ENCODE measurements at regions not wholly inside any gene's neighbourhood (a gene's known extent, or its start where the extent isn't known, plus 50 kb on each side); places are given as distances from the start of the nearest gene placed in this dataset.
"Not testable (repeated sequence)": the region's sequence is repeated elsewhere in the genome, so short reads cannot be mapped to it uniquely, and the experiment has no call there.

DNA sequence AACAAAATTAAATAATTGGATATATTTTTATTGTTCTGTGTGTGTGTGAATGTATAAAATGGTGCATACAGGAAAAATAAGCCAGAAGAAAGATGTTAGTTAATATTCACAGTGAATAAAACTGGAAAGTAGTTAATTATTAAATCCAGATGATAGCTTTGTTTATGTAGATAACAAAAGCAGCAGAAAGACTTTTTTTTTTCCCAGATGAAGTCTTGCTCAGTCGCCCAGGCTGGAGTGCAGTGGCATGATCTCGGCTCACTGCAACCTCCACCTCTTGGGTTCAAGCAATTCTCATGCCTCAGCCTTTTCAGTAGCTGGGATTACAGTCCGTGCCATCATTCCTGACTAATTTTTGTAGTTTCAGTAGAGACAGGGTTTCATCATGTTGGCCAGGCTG lies 140.1 kb downstream of the ZNF486 start:
- ChIA-PET POLR2A (no interaction called here), CTCF (no interaction called here)
- WGBS (ENCODE audit: insufficient coverage): 67% methylated on average over 3 of the region's 3 CpGs
- Histone ChIP-seq H3K27me3 (replicated peaks in 2 of 5; ENCODE audit: control insufficient read depth in 4 of 5, insufficient read depth in 5 of 5, low read length in 4 of 5) (no peaks in the 10 kb centered on the region), H3K4me3 (ENCODE audit: control insufficient read depth in 1 of 7, extremely low read depth in 1 of 7, insufficient read depth in 4 of 7, low read depth in 2 of 7, low read length in 6 of 7) (no peak overlapping the region), H3K4me1 (ENCODE audit: control extremely low read depth in 1 of 4, control insufficient read depth in 4 of 4, insufficient read depth in 4 of 4, low read length in 3 of 4) (no peaks in the 10 kb centered on the region), H3K9me3 (ENCODE audit: control extremely low read depth in 1 of 5, control insufficient read depth in 4 of 5, insufficient read depth in 2 of 5, low read depth in 1 of 5, low read length in 4 of 5) (peaks cover 0 to 2% (median 0%) of the 10 kb centered on the region in 5 experiments), H3K36me3 (ENCODE audit: control insufficient read depth in 4 of 4, insufficient read depth in 4 of 4, low read length in 3 of 4) (no peaks in the 10 kb centered on the region), H3K27ac (ENCODE audit: insufficient read depth in 1 of 2, low read depth in 1 of 2, low read length in 2 of 2, poor library complexity in 1 of 2, severe bottlenecking in 2 of 2) (no peak overlapping the region)
- no peak for DNase-seq

DNA sequence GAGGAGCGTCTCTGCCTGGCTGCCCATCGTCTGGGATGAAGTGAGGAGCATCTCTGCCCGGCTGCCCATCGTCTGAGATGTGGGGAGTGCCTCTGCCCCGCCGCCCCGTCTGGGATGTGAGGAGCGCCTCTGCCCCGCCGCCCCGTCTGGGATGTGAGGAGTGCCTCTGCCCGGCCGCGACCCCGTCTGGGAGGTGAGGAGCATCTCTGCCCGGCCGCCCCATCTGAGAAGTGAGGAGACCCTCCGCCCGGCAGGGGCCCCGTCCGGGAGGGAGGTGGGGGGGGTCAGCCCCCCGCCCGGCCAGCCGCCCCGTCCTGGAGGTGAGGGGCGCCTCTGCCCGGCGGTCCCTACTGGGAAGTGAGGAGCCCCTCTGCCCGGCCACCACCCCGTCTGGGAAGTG lies 129.3 kb downstream of the ZNF486 start:
- H3K27me3 ChIP-seq (replicated peaks in 2 of 5; ENCODE audit: control insufficient read depth in 4 of 5, insufficient read depth in 5 of 5, low read length in 4 of 5); H3K36me3 ChIP-seq (ENCODE audit: control insufficient read depth in 4 of 4, insufficient read depth in 4 of 4, low read length in 3 of 4); DNase-seq; CTCF ChIA-PET; H3K9me3 ChIP-seq (ENCODE audit: control extremely low read depth in 1 of 5, control insufficient read depth in 4 of 5, insufficient read depth in 2 of 5, low read depth in 1 of 5, low read length in 4 of 5); H3K4me1 ChIP-seq (ENCODE audit: control extremely low read depth in 1 of 4, control insufficient read depth in 4 of 4, insufficient read depth in 4 of 4, low read length in 3 of 4); POLR2A ChIA-PET; H3K27ac ChIP-seq (ENCODE audit: insufficient read depth in 1 of 2, low read depth in 1 of 2, low read length in 2 of 2, poor library complexity in 1 of 2, severe bottlenecking in 2 of 2); H3K4me3 ChIP-seq (ENCODE audit: control insufficient read depth in 1 of 7, extremely low read depth in 1 of 7, insufficient read depth in 4 of 7, low read depth in 2 of 7, low read length in 6 of 7): not testable (repeated sequence)
- 96% methylated on average over 4 of the region's 30 CpGs for WGBS (ENCODE audit: insufficient coverage)

DNA sequence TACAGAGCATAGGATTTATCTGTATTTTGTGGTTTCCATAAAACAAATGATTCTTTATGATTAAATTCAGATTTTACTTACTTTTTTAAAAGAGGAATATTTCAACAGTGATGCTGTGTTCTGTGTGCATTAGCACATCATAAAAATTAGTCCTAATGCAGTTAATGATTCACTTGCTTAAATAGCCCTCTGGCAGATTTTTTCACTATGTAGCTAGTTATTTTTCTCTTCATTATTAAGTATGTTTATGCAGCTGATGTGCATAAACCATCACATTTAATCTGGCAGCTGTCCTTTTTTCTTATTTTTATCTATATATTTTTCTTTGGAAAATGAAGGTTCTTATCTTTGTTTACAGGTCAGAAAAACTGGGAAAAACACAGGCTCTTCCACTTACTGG lies 127.2 kb downstream of the ZNF486 start:
- POLR2A ChIA-PET: no interaction called here
- H3K4me3 ChIP-seq (ENCODE audit: control insufficient read depth in 1 of 7, extremely low read depth in 1 of 7, insufficient read depth in 4 of 7, low read depth in 2 of 7, low read length in 6 of 7): no peak overlapping the region
- no peaks in the 10 kb centered on the region for H3K4me1 ChIP-seq (ENCODE audit: control extremely low read depth in 1 of 4, control insufficient read depth in 4 of 4, insufficient read depth in 4 of 4, low read length in 3 of 4)
- no peaks in the 10 kb centered on the region for H3K27me3 ChIP-seq (replicated peaks in 2 of 5; ENCODE audit: control insufficient read depth in 4 of 5, insufficient read depth in 5 of 5, low read length in 4 of 5)
- no peak overlapping the region for H3K27ac ChIP-seq (ENCODE audit: insufficient read depth in 1 of 2, low read depth in 1 of 2, low read length in 2 of 2, poor library complexity in 1 of 2, severe bottlenecking in 2 of 2)
- no peaks in the 10 kb centered on the region for H3K9me3 ChIP-seq (ENCODE audit: control extremely low read depth in 1 of 5, control insufficient read depth in 4 of 5, insufficient read depth in 2 of 5, low read depth in 1 of 5, low read length in 4 of 5)
- no peaks in the 10 kb centered on the region for H3K36me3 ChIP-seq (ENCODE audit: control insufficient read depth in 4 of 4, insufficient read depth in 4 of 4, low read length in 3 of 4)
- no peak for DNase-seq
- CTCF ChIA-PET: no interaction called here

DNA sequence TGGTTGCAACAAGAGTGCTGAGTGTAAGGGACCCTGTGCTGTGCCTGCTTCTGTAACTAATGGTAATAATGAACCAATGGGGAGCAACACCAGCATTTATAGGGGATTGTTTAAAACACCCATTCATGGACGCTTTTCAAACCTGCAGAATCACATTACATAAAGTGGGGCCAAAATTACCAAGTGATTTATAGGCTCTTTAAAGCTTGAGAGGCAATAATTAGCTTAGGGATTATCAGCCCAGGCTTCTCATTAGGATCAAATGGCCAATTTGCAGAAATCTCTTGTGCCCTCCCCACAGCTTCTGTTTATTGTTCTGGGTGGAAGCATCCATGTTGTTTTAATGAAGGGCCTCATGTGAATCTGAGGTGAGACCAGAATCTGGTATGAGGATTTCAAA lies 125.5 kb downstream of the ZNF486 start:
- CTCF ChIA-PET; H3K27ac ChIP-seq (ENCODE audit: insufficient read depth in 1 of 2, low read depth in 1 of 2, low read length in 2 of 2, poor library complexity in 1 of 2, severe bottlenecking in 2 of 2); POLR2A ChIA-PET; H3K27me3 ChIP-seq (replicated peaks in 2 of 5; ENCODE audit: control insufficient read depth in 4 of 5, insufficient read depth in 5 of 5, low read length in 4 of 5); DNase-seq; H3K4me3 ChIP-seq (ENCODE audit: control insufficient read depth in 1 of 7, extremely low read depth in 1 of 7, insufficient read depth in 4 of 7, low read depth in 2 of 7, low read length in 6 of 7); H3K36me3 ChIP-seq (ENCODE audit: control insufficient read depth in 4 of 4, insufficient read depth in 4 of 4, low read length in 3 of 4); H3K9me3 ChIP-seq (ENCODE audit: control extremely low read depth in 1 of 5, control insufficient read depth in 4 of 5, insufficient read depth in 2 of 5, low read depth in 1 of 5, low read length in 4 of 5); H3K4me1 ChIP-seq (ENCODE audit: control extremely low read depth in 1 of 4, control insufficient read depth in 4 of 4, insufficient read depth in 4 of 4, low read length in 3 of 4): not testable (repeated sequence)
- WGBS (ENCODE audit: insufficient coverage): no CpG with 5 or more reads among the region's 1 CpG

DNA sequence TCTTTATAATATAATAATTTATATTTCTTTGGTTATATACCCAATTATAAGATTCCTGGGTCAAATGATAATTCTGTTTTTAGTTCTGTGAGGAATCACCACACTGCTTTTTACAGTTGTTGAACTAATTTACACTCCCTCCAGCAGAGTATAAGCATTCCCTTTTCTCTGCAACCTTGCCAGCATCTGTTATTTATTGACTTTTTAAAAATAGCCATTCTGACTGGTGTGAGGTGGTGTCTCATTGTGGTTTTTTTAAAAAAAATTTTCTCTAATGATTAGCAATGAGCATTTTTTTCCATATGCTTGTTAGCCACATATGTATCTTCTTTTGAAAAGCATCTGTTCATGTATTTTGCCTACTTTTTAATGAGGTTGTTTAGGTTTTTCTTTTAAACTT lies 122.2 kb downstream of the ZNF486 start:
- no peaks in the 10 kb centered on the region for H3K9me3 ChIP-seq (ENCODE audit: control extremely low read depth in 1 of 5, control insufficient read depth in 4 of 5, insufficient read depth in 2 of 5, low read depth in 1 of 5, low read length in 4 of 5)
- POLR2A ChIA-PET: no interaction called here
- no peak overlapping the region for H3K4me3 ChIP-seq (ENCODE audit: control insufficient read depth in 1 of 7, extremely low read depth in 1 of 7, insufficient read depth in 4 of 7, low read depth in 2 of 7, low read length in 6 of 7)
- H3K36me3 ChIP-seq (ENCODE audit: control insufficient read depth in 4 of 4, insufficient read depth in 4 of 4, low read length in 3 of 4): no peaks in the 10 kb centered on the region
- no peak overlapping the region for H3K27ac ChIP-seq (ENCODE audit: insufficient read depth in 1 of 2, low read depth in 1 of 2, low read length in 2 of 2, poor library complexity in 1 of 2, severe bottlenecking in 2 of 2)
- no peaks in the 10 kb centered on the region for H3K27me3 ChIP-seq (replicated peaks in 2 of 5; ENCODE audit: control insufficient read depth in 4 of 5, insufficient read depth in 5 of 5, low read length in 4 of 5)
- H3K4me1 ChIP-seq (ENCODE audit: control extremely low read depth in 1 of 4, control insufficient read depth in 4 of 4, insufficient read depth in 4 of 4, low read length in 3 of 4): no peaks in the 10 kb centered on the region
- CTCF ChIA-PET: no interaction called here
- no peak for DNase-seq

DNA sequence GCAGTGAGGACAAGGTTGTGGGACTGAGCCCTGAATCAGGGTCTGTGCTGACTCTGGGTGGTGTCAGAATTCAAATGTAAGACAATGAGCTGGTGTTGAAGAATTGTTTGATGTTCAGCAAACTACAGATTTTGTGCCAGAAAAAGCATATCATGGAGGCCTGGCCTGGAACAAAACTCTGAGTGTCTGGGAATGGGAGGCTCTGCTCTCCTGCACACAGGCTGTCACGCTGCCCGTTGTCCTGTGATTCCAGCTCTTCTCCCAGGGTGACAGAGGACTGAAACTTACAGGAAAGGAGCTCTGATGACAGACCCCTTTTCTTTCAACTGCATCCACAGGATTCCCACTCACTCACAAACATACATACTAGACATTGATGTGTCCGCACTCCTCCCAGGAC lies 120.1 kb downstream of the ZNF486 start:
- no peak for DNase-seq
- Histone ChIP-seq H3K36me3 (ENCODE audit: control insufficient read depth in 4 of 4, insufficient read depth in 4 of 4, low read length in 3 of 4) (no peaks in the 10 kb centered on the region), H3K27ac (ENCODE audit: insufficient read depth in 1 of 2, low read depth in 1 of 2, low read length in 2 of 2, poor library complexity in 1 of 2, severe bottlenecking in 2 of 2) (no peak overlapping the region), H3K27me3 (replicated peaks in 2 of 5; ENCODE audit: control insufficient read depth in 4 of 5, insufficient read depth in 5 of 5, low read length in 4 of 5) (no peaks in the 10 kb centered on the region), H3K4me1 (ENCODE audit: control extremely low read depth in 1 of 4, control insufficient read depth in 4 of 4, insufficient read depth in 4 of 4, low read length in 3 of 4) (no peaks in the 10 kb centered on the region), H3K9me3 (ENCODE audit: control extremely low read depth in 1 of 5, control insufficient read depth in 4 of 5, insufficient read depth in 2 of 5, low read depth in 1 of 5, low read length in 4 of 5) (no peaks in the 10 kb centered on the region), H3K4me3 (ENCODE audit: control insufficient read depth in 1 of 7, extremely low read depth in 1 of 7, insufficient read depth in 4 of 7, low read depth in 2 of 7, low read length in 6 of 7) (no peak overlapping the region)
- ChIA-PET POLR2A (interaction anchor here (0.6 kb wide), 1 partner anchor 18 kb away, joined by 3 read pairs; no protein-coding TSS in a partner anchor), CTCF (no interaction called here)
- WGBS (ENCODE audit: insufficient coverage): 100% methylated on average over 1 of the region's 3 CpGs

DNA sequence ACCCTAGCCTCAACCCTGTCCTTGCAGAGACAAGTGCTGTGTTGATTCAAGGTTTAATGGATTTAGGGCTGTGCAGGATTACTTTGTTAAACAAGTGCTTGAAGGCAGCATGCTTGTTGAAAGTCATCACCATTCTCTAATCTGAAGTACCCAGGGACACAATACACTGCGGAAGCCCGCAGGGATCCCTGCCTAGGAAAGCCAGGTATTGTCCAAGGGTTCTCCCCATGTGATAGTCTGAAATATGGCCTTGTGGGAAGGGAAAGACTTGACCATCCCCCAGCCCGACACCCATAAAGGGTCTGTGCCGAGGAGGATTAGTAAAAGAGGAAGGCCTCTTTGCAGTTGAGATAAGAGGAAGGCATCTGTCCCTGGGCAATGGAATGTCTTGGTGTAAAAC lies 118.9 kb downstream of the ZNF486 start:
- no CpG with 5 or more reads among the region's 4 CpGs for WGBS (ENCODE audit: insufficient coverage)
- POLR2A ChIA-PET; H3K36me3 ChIP-seq (ENCODE audit: control insufficient read depth in 4 of 4, insufficient read depth in 4 of 4, low read length in 3 of 4); H3K4me1 ChIP-seq (ENCODE audit: control extremely low read depth in 1 of 4, control insufficient read depth in 4 of 4, insufficient read depth in 4 of 4, low read length in 3 of 4); DNase-seq; H3K27ac ChIP-seq (ENCODE audit: insufficient read depth in 1 of 2, low read depth in 1 of 2, low read length in 2 of 2, poor library complexity in 1 of 2, severe bottlenecking in 2 of 2); H3K4me3 ChIP-seq (ENCODE audit: control insufficient read depth in 1 of 7, extremely low read depth in 1 of 7, insufficient read depth in 4 of 7, low read depth in 2 of 7, low read length in 6 of 7); H3K27me3 ChIP-seq (replicated peaks in 2 of 5; ENCODE audit: control insufficient read depth in 4 of 5, insufficient read depth in 5 of 5, low read length in 4 of 5); CTCF ChIA-PET; H3K9me3 ChIP-seq (ENCODE audit: control extremely low read depth in 1 of 5, control insufficient read depth in 4 of 5, insufficient read depth in 2 of 5, low read depth in 1 of 5, low read length in 4 of 5): not testable (repeated sequence)

DNA sequence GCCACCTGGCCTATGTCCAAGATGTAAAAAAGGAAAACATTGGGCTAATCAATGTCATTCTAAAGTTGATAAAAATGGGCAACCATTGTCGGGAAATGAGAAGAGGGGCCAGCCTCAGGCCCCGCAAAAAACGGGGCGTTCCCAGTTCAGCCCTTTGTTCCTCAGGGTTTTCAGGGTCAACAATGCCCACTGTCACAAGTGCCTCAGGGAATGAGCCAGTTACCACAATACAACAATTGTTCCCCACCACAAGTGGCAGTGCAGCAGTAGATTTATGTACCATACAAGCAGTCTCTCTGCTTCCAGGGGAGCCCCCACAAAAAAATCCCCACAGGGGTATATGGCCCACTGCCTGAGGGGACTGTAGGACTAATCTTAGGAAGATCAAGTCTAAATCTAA lies 112.5 kb downstream of the ZNF486 start:
- POLR2A ChIA-PET: no interaction called here

More for the DNA sequence above, 112.5 kb downstream of the ZNF486 start:
- Histone ChIP-seq H3K4me1 (ENCODE audit: control extremely low read depth in 1 of 4, control insufficient read depth in 4 of 4, insufficient read depth in 4 of 4, low read length in 3 of 4) (no peaks in the 10 kb centered on the region), H3K9me3 (ENCODE audit: control extremely low read depth in 1 of 5, control insufficient read depth in 4 of 5, insufficient read depth in 2 of 5, low read depth in 1 of 5, low read length in 4 of 5) (no peaks in the 10 kb centered on the region), H3K27me3 (replicated peaks in 2 of 5; ENCODE audit: control insufficient read depth in 4 of 5, insufficient read depth in 5 of 5, low read length in 4 of 5) (no peaks in the 10 kb centered on the region), H3K27ac (ENCODE audit: insufficient read depth in 1 of 2, low read depth in 1 of 2, low read length in 2 of 2, poor library complexity in 1 of 2, severe bottlenecking in 2 of 2) (no peak overlapping the region), H3K4me3 (ENCODE audit: control insufficient read depth in 1 of 7, extremely low read depth in 1 of 7, insufficient read depth in 4 of 7, low read depth in 2 of 7, low read length in 6 of 7) (no peak overlapping the region), H3K36me3 (ENCODE audit: control insufficient read depth in 4 of 4, insufficient read depth in 4 of 4, low read length in 3 of 4) (no peaks in the 10 kb centered on the region)
- no peak for DNase-seq
- CTCF ChIA-PET: no interaction called here
- WGBS (ENCODE audit: insufficient coverage): 100% methylated on average over 4 of the region's 4 CpGs

Data from common myeloid progenitor, CD34-positive (primary cell).